Suprapubic skin (tissue), 4 donors: ENCODE measurements at regions not wholly inside any gene's neighbourhood (a gene's known extent, or its start where the extent isn't known, plus 50 kb on each side); places are given as distances from the start of the nearest gene placed in this dataset.

Experiments used
- CTCF ChIP-seq, 2 donors: fragments of 200-600 bp in 1 of 2; fragments of 450-650 bp in 1 of 2; sonication (generic) in 1 of 2; IDR thresholded peaks; one replicate each; pipeline ENCODE4 v1.5.1; 2016 to 2019; ENCODE audit warnings: antibody characterized with exemption in 2 of 2, mild to moderate bottlenecking in 1 of 2, moderate library complexity in 1 of 2
- POLR2A ChIP-seq, 2 donors: fragments of 450-650 bp; IDR thresholded peaks; one replicate each; pipeline ENCODE4 v1.6.1; 2017; ENCODE audit warnings: antibody characterized with exemption in 2 of 2, mild to moderate bottlenecking in 2 of 2, moderate library complexity in 2 of 2
- POLR2AphosphoS5 ChIP-seq, 3 donors: sonication (generic); formaldehyde crosslinking; IDR thresholded peaks; one replicate each; pipeline ENCODE4 v1.6.1; 2017; ENCODE audit warnings: antibody characterized with exemption in 3 of 3

GRCh38 chr11:82270870-82271269 is 462.8 kb downstream of the FAM181B start:
- TF ChIP-seq CTCF (IDR thresholded peaks at IDR 0.05), result no peak
- no peak for TF ChIP-seq POLR2A (IDR thresholded peaks at IDR 0.05)
- no peak for TF ChIP-seq POLR2AphosphoS5 (IDR thresholded peaks at IDR 0.05)
